GM23338 (cell line): ENCODE measurements at regions not wholly inside any gene's neighbourhood (a gene's known extent, or its start where the extent isn't known, plus 50 kb on each side); places are given as distances from the start of the nearest gene placed in this dataset.

Source experiments
- ATAC-seq: fragments of 200-7000 bp; cut with Tn5 transposase; 3 replicates; pipeline ENCODE4 v1.9.1; 2020
- DNase-seq: peaks from one replicate; pipeline ENCODE4 v3.0.0-alpha.2; 2015; ENCODE audit warnings: low spot score
- H2AFZ ChIP-seq: fragments of 200-600 bp; sonication (generic); 2 replicates; pipeline ENCODE4 v1.8.0; 2016; ENCODE audit warnings: antibody characterized with exemption, mild to moderate bottlenecking, moderate library complexity
- H3F3A ChIP-seq: fragments of 200-600 bp; sonication (generic); replicated peaks from 2 replicates; pipeline ENCODE4 v1.8.0; 2017; ENCODE audit warnings: antibody characterized with exemption, mixed run types, low read depth
- H3K27ac ChIP-seq: fragments of 200-600 bp; sonication (generic); 2 replicates; pipeline ENCODE4 v1.6.1; 2016; ENCODE audit warnings: low read depth
- H3K27me3 ChIP-seq: fragments of 200-600 bp; sonication (generic); 2 replicates; pipeline ENCODE4 v1.8.0; 2016; ENCODE audit warnings: mild to moderate bottlenecking, mixed run types, moderate library complexity; ENCODE audit not compliant: insufficient read depth
- H3K36me3 ChIP-seq: fragments of 200-600 bp; sonication (generic); 2 replicates; pipeline ENCODE4 v1.8.0; 2016; ENCODE audit warnings: mild to moderate bottlenecking; ENCODE audit not compliant: insufficient read depth
- H3K4me1 ChIP-seq: fragments of 200-600 bp; sonication (generic); 2 replicates; pipeline ENCODE4 v1.8.0; 2016; ENCODE audit warnings: mild to moderate bottlenecking, moderate library complexity; ENCODE audit not compliant: insufficient read depth
- H3K4me2 ChIP-seq: fragments of 200-600 bp; sonication (generic); 2 replicates; pipeline ENCODE4 v1.7.1; 2017; ENCODE audit warnings: mixed run types
- H3K4me3 ChIP-seq: fragments of 200-600 bp; sonication (generic); 2 replicates; pipeline ENCODE4 v1.6.1; 2016; ENCODE audit warnings: mixed run types
- H3K79me2 ChIP-seq: fragments of 200-600 bp; sonication (generic); replicated peaks from 2 replicates; pipeline ENCODE4 v1.8.0; 2017; ENCODE audit warnings: mild to moderate bottlenecking; ENCODE audit not compliant: insufficient read depth
- H3K9me2 ChIP-seq: fragments of 200-600 bp; sonication (generic); 2 replicates; pipeline ENCODE4 v1.8.0; 2017; ENCODE audit not compliant: insufficient read depth
- H4K20me1 ChIP-seq: fragments of 200-600 bp; sonication (generic); replicated peaks from 2 replicates; pipeline ENCODE4 v1.8.0; 2017; ENCODE audit warnings: mild to moderate bottlenecking; ENCODE audit not compliant: insufficient read depth
- H3K27ac Mint-ChIP-seq: 2 replicates; pipeline ENCODE4 v1.8.0; 2020; ENCODE audit warnings: inconsistent platforms, mild to moderate bottlenecking, moderate library complexity, mixed read lengths
- H3K27me3 Mint-ChIP-seq: 3 replicates; pipeline ENCODE4 v1.8.0; 2022; ENCODE audit warnings: low read depth, mild to moderate bottlenecking, moderate library complexity, mixed read lengths, inconsistent platforms; ENCODE audit not compliant: insufficient read depth, poor library complexity
- H3K36me3 Mint-ChIP-seq: 3 replicates; pipeline ENCODE4 v1.8.0; 2021; ENCODE audit warnings: low read depth, mild to moderate bottlenecking, inconsistent platforms, moderate library complexity, mixed read lengths
- H3K4me1 Mint-ChIP-seq: 3 replicates; pipeline ENCODE4 v1.8.0; 2020; ENCODE audit warnings: mild to moderate bottlenecking, inconsistent platforms, mixed read lengths
- H3K4me3 Mint-ChIP-seq: 3 replicates; pipeline ENCODE4 v1.8.0; 2021; ENCODE audit warnings: moderate library complexity, mild to moderate bottlenecking, inconsistent platforms, mixed read lengths
- H3K9me3 Mint-ChIP-seq: 3 replicates; pipeline ENCODE4 v1.8.0; 2020; ENCODE audit warnings: moderate library complexity, mild to moderate bottlenecking, inconsistent platforms, mixed read lengths
- CREB1 ChIP-seq: fragments of 250-450 bp; sonication (Bioruptor Pico); IDR thresholded peaks from 2 replicates; pipeline ENCODE4 v1.5.0; 2020; ENCODE audit warnings: low read depth, mild to moderate bottlenecking, moderate library complexity
- CTCF ChIP-seq, 2 experiments: fragments of 200-600 bp in 1 of 2; sonication (generic) in 1 of 2; conservative IDR thresholded peaks; 2 replicates each; pipeline versions ENCODE4 v1.5.1 to v1.6.1; 2016 to 2017; ENCODE audit warnings: antibody characterized with exemption in 2 of 2, low read depth in 2 of 2, mild to moderate bottlenecking in 2 of 2, moderate library complexity in 1 of 2
- ETS1 ChIP-seq: IDR thresholded peaks from 2 replicates; pipeline ENCODE4 v1.6.1; 2016; ENCODE audit warnings: antibody characterized with exemption
- EZH2phosphoT487 ChIP-seq: fragments of 200-600 bp; sonication (generic); IDR thresholded peaks from one replicate; pipeline ENCODE4 v1.8.1; 2018; ENCODE audit warnings: antibody characterized with exemption; ENCODE audit not compliant: unreplicated experiment
- JUNB ChIP-seq: IDR thresholded peaks from one replicate; pipeline ENCODE4 v1.6.1; 2016; ENCODE audit warnings: antibody characterized with exemption; ENCODE audit not compliant: unreplicated experiment
- NANOG ChIP-seq: IDR thresholded peaks from 2 replicates; pipeline ENCODE4 v1.6.1; 2016; ENCODE audit warnings: antibody characterized with exemption, borderline replicate concordance
- POLR2AphosphoS5 ChIP-seq: IDR thresholded peaks from 2 replicates; pipeline ENCODE4 v1.6.1; 2016; ENCODE audit warnings: antibody characterized with exemption, low read depth
- REST ChIP-seq: IDR thresholded peaks from one replicate; pipeline ENCODE4 v1.6.1; 2018; ENCODE audit warnings: antibody characterized with exemption; ENCODE audit not compliant: unreplicated experiment
- STAT1 ChIP-seq: IDR thresholded peaks from one replicate; pipeline ENCODE4 v1.6.1; 2016; ENCODE audit warnings: antibody characterized with exemption; ENCODE audit not compliant: unreplicated experiment
- ZNF114 ChIP-seq: fragments of 250-450 bp; sonication (Bioruptor Pico); IDR thresholded peaks from 2 replicates; pipeline ENCODE4 v1.5.0; 2020; ENCODE audit warnings: mild to moderate bottlenecking, moderate library complexity
- ZNF331 ChIP-seq: fragments of 250-450 bp; sonication (Bioruptor Pico); IDR thresholded peaks from 2 replicates; pipeline ENCODE4 v1.5.0; 2020; ENCODE audit warnings: low read depth, mild to moderate bottlenecking, moderate library complexity

GRCh38 chr4:128660361-128661215 is 148.9 kb upstream of the JADE1 start:
- Histone ChIP-seq H4K20me1 (no peaks in the 10 kb centered on the region), H3K9me2 (peaks cover 12% of the 10 kb centered on the region), H3K36me3 (no peaks in the 10 kb centered on the region), H3K27me3 (no peaks in the 10 kb centered on the region), H3K4me2 (no peak overlapping the region), H3K27ac (no peak overlapping the region), H2AFZ (no peak overlapping the region), H3K4me1 (no peaks in the 10 kb centered on the region; the same call in none of the 2 replicates), H3K4me3 (no peak overlapping the region), H3F3A (no peaks in the 10 kb centered on the region), H3K79me2 (no peaks in the 10 kb centered on the region)
- peaks cover 15% of the 10 kb centered on the region for H3K4me1 Mint-ChIP-seq
- no peak overlapping the region for H3K27ac Mint-ChIP-seq
- TF ChIP-seq NANOG (no peak), JUNB (no peak), REST (no peak), ETS1 (no peak), CREB1 (no peak), ZNF331 (CRISPR knock-in tag) (no peak), EZH2phosphoT487 (no peak), STAT1 (no peak), POLR2AphosphoS5 (no peak), CTCF (conservative IDR thresholded peaks at IDR 0.05; ENCODE audit: low read depth in 2 of 2) (no peak), ZNF114 (no peak)
- no peak for ATAC-seq
- H3K36me3 Mint-ChIP-seq: no peaks in the 10 kb centered on the region; the same call in 2 of the 3 replicates
- no peaks in the 10 kb centered on the region; the same call in 2 of the 3 replicates for H3K9me3 Mint-ChIP-seq
- no peak overlapping the region for H3K4me3 Mint-ChIP-seq
- peaks cover 2% of the 10 kb centered on the region for H3K27me3 Mint-ChIP-seq
- no peak for DNase-seq
